AG04450 (cell line): ENCODE measurements at regions not wholly inside any gene's neighbourhood (a gene's known extent, or its start where the extent isn't known, plus 50 kb on each side); places are given as distances from the start of the nearest gene placed in this dataset.

ENCODE experiments used
- CTCF ChIA-PET: fragments of 300-600, 350-600 bp; formaldehyde crosslinking; extraction: SDS; loops from one replicate; lab custom pipeline; 2022; ENCODE audit warnings: antibody characterized with exemption, inconsistent platforms; lab: Charles Lee
- POLR2A ChIA-PET: fragments of 350-600 bp; formaldehyde crosslinking; extraction: SDS; loops from one replicate; lab custom pipeline; 2021; ENCODE audit warnings: antibody characterized with exemption, inconsistent platforms; lab: Yijun Ruan, JAX
- DNase-seq: peaks from one replicate; pipeline ENCODE4 v3.0.0-alpha.2; 2011; ENCODE audit warnings: low read depth, low spot score
- H3K27ac ChIP-seq: one replicate; pipeline ENCODE4 v1.5.1; 2012; ENCODE audit warnings: low read depth, low read length, control low read depth
- H3K27me3 ChIP-seq: one replicate; pipeline ENCODE4 v1.6.0; 2012; ENCODE audit warnings: low read length; ENCODE audit not compliant: control insufficient read depth, insufficient read depth
- H3K4me3 ChIP-seq: 2 replicates; pipeline ENCODE4 v1.5.1; 2011; ENCODE audit warnings: mild to moderate bottlenecking, low read depth, low read length, control low read depth
- H3K9me3 ChIP-seq: 2 replicates; pipeline ENCODE4 v1.5.1; 2012; ENCODE audit warnings: low read length; ENCODE audit not compliant: control insufficient read depth, insufficient read depth
- CTCF ChIP-seq: IDR thresholded peaks from 2 replicates; pipeline ENCODE4 v1.5.1; 2011; ENCODE audit warnings: low read depth, low read length, control low read depth, inconsistent platforms

- DNase-seq = no peak
- CTCF ChIA-PET = no interaction called here
- POLR2A ChIA-PET = no interaction called here
- peaks cover 35% of the 10 kb centered on the region for H3K9me3 ChIP-seq
- H3K4me3 ChIP-seq = no peak overlapping the region
- TF ChIP-seq CTCF = no peak
- H3K27me3 ChIP-seq = peaks cover 6% of the 10 kb centered on the region
- no peak overlapping the region for H3K27ac ChIP-seq
These were observed 135.3 kb downstream of the CPZ start for GRCh38 chr4:8727546-8728510.

GRCh38 chr4:8727131-8727530 lies 134.6 kb downstream of the CPZ start:
- H3K27ac ChIP-seq = no peak overlapping the region
- POLR2A ChIA-PET = no interaction called here
- H3K4me3 ChIP-seq = no peak overlapping the region
- peaks cover 6% of the 10 kb centered on the region for H3K27me3 ChIP-seq
- CTCF ChIA-PET = no interaction called here
- peaks cover 30% of the 10 kb centered on the region for H3K9me3 ChIP-seq
- TF ChIP-seq CTCF = no peak
- DNase-seq = no peak

- Histone ChIP-seq H3K27ac (no peak overlapping the region), H3K9me3 (peaks cover 29% of the 10 kb centered on the region), H3K27me3 (peaks cover 6% of the 10 kb centered on the region), H3K4me3 (no peak overlapping the region)
- CTCF ChIA-PET = interaction anchor here (0.6 kb wide), 1 partner anchor 1034 kb away, joined by 3 read pairs; no protein-coding TSS in a partner anchor
- DNase-seq = no peak
- TF ChIP-seq CTCF = no peak
- POLR2A ChIA-PET = no interaction called here
These were observed 133.8 kb downstream of the CPZ start for GRCh38 chr4:8726344-8726851.

GRCh38 chr4:8725845-8726244 lies 133.3 kb downstream of the CPZ start:
- ChIA-PET CTCF (interaction anchor here (0.6 kb wide), 1 partner anchor 1035 kb away, joined by 3 read pairs; no protein-coding TSS in a partner anchor), POLR2A (no interaction called here)
- Histone ChIP-seq H3K27me3 (peaks cover 6% of the 10 kb centered on the region), H3K4me3 (no peak overlapping the region), H3K9me3 (peaks cover 29% of the 10 kb centered on the region), H3K27ac (no peak overlapping the region)
- DNase-seq = no peak
- no peak for TF ChIP-seq CTCF
